RWPE2 (cell line): ENCODE measurements at regions not wholly inside any gene's neighbourhood (a gene's known extent, or its start where the extent isn't known, plus 50 kb on each side); places are given as distances from the start of the nearest gene placed in this dataset.

ENCODE experiments used
- ATAC-seq: fragments of 200-7000 bp; cut with Tn5 transposase; 3 replicates; pipeline ENCODE4 v1.9.1; 2021; ENCODE audit warnings: low read depth
- DNase-seq: peaks from one replicate; pipeline ENCODE4 v3.0.0-alpha.2; 2020; ENCODE audit warnings: low spot score
- H3K27ac ChIP-seq: fragments of 450-650 bp; 2 replicates; pipeline ENCODE4 v1.5.1; 2017; ENCODE audit warnings: mild to moderate bottlenecking; ENCODE audit not compliant: poor library complexity, severe bottlenecking
- H3K27me3 ChIP-seq: fragments of 250-450 bp; sonication (Bioruptor Pico); 2 replicates; pipeline ENCODE4 v1.5.1; 2021; ENCODE audit warnings: mild to moderate bottlenecking, moderate library complexity; ENCODE audit not compliant: insufficient read depth, poor library complexity, severe bottlenecking
- H3K36me3 ChIP-seq: fragments of 250-450 bp; sonication (Bioruptor Pico); 2 replicates; pipeline ENCODE4 v1.5.1; 2020; ENCODE audit warnings: low read depth, mild to moderate bottlenecking, moderate library complexity
- H3K4me1 ChIP-seq: fragments of 250-450 bp; sonication (Bioruptor Pico); 2 replicates; pipeline ENCODE4 v1.5.1; 2021; ENCODE audit warnings: mild to moderate bottlenecking, moderate library complexity; ENCODE audit not compliant: insufficient read depth, poor library complexity, severe bottlenecking
- H3K4me3 ChIP-seq: fragments of 250-450 bp; sonication (Bioruptor Pico); 2 replicates; pipeline ENCODE4 v1.5.1; 2021; ENCODE audit warnings: mild to moderate bottlenecking, moderate library complexity; ENCODE audit not compliant: severe bottlenecking
- H3K9me3 ChIP-seq: fragments of 250-450 bp; sonication (Bioruptor Pico); 2 replicates; pipeline ENCODE4 v1.5.1; 2021; ENCODE audit warnings: mild to moderate bottlenecking, moderate library complexity; ENCODE audit not compliant: severe bottlenecking
- TF ChIP-seq, protein P1 (sequence below): fragments of 450-650 bp; IDR thresholded peaks from one replicate; pipeline ENCODE4 v1.5.1; 2017; ENCODE audit warnings: mild to moderate bottlenecking, moderate library complexity; ENCODE audit not compliant: poor library complexity, severe bottlenecking

DNA sequence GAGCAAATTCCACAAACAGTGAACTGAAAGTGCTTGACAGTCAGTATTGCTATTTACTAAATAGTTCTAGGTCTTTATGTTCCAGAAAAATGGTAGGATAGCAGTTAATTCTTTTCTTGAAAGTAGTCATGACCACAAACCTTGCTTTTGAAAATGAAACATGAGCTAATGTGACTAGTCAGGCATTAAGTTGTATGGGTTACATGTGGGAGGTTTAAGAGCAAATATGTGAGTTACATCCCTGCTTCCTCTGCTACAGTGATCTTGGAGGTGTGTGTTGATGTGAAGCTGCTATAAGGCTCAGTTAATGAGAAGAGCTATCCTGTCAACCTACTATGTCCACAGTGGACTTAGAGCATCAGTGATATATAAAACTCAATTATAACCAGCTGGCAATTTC lies 741.6 kb downstream of the FSCB start:
- no peaks in the 10 kb centered on the region for H3K4me1 ChIP-seq
- TF ChIP-seq, protein P1, sequence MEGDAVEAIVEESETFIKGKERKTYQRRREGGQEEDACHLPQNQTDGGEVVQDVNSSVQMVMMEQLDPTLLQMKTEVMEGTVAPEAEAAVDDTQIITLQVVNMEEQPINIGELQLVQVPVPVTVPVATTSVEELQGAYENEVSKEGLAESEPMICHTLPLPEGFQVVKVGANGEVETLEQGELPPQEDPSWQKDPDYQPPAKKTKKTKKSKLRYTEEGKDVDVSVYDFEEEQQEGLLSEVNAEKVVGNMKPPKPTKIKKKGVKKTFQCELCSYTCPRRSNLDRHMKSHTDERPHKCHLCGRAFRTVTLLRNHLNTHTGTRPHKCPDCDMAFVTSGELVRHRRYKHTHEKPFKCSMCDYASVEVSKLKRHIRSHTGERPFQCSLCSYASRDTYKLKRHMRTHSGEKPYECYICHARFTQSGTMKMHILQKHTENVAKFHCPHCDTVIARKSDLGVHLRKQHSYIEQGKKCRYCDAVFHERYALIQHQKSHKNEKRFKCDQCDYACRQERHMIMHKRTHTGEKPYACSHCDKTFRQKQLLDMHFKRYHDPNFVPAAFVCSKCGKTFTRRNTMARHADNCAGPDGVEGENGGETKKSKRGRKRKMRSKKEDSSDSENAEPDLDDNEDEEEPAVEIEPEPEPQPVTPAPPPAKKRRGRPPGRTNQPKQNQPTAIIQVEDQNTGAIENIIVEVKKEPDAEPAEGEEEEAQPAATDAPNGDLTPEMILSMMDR = no peak
- H3K4me3 ChIP-seq = no peak overlapping the region
- no peak for DNase-seq
- no peak overlapping the region for H3K27ac ChIP-seq
- no peak for ATAC-seq
- H3K9me3 ChIP-seq = no peaks in the 10 kb centered on the region
- no peaks in the 10 kb centered on the region for H3K36me3 ChIP-seq
- no peaks in the 10 kb centered on the region for H3K27me3 ChIP-seq

DNA sequence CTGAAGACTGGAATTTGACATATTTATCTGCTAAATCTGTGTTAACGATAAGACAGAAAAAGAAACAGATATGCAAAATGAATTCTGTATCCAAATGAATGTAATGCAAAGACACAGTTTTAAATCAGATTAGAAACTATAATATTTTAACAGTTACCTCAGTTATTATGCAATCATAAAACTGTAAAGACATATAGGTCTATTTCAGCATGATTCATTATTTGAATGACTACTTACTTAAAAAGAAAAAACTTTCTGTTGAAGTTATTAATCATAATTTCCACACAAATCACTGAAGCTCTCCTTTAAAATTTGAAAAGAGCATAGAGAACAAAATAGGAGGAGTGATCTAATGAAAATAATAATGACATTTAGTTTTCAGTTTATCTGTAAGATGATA lies 742.6 kb downstream of the FSCB start:
- Histone ChIP-seq H3K9me3 (no peaks in the 10 kb centered on the region), H3K27me3 (no peaks in the 10 kb centered on the region), H3K27ac (no peak overlapping the region), H3K4me1 (no peaks in the 10 kb centered on the region), H3K4me3 (no peak overlapping the region), H3K36me3 (no peaks in the 10 kb centered on the region)
- DNase-seq = no peak
- no peak for ATAC-seq
- TF ChIP-seq, protein P1 = no peak

DNA sequence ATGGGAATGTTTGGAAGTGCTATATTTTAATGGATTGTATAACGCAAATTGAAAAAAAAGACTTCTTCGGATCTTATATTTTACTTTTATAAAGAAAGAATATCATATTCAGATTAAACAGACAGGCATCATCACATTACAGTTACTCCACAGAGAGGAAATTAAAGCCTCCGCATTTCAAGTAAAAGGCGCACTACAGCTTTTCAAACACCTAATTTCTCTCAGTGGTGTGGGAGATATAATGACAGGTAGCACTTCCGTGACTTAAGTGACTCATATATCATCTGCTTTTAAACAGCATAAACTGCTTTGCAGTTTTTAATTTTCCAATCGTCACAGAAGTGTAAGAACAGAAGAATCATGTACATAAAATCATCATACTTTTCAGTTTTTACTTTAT lies 751.4 kb downstream of the FSCB start:
- no peak overlapping the region for H3K4me3 ChIP-seq
- no peaks in the 10 kb centered on the region for H3K4me1 ChIP-seq
- DNase-seq = no peak

DNA sequence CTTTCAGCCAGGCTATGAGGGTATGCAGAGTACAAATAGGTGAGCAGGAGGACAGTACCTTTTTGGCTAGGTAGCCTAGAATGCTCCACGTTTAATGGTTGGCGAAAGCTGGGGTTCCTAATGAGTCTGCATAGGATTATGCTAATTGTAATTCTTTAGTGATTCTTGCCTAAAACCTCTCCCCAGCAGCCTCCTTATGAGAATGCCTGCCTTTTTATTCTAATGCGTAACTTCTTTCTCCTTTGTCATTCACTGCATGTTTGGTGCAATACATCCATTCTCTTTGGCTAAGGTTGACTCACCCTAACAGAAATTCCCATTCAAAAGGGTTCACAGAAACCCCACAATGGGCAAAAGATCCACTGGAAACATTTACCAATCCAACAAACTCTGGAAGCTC lies 752.2 kb downstream of the FSCB start:
- ATAC-seq (no peak), DNase-seq (no peak)
- TF ChIP-seq, protein P1 = no peak
- Histone ChIP-seq H3K27ac (no peak overlapping the region), H3K27me3 (peaks cover 9% of the 10 kb centered on the region), H3K4me3 (no peak overlapping the region), H3K4me1 (no peaks in the 10 kb centered on the region), H3K9me3 (peaks cover 3% of the 10 kb centered on the region), H3K36me3 (no peaks in the 10 kb centered on the region)

More for the DNA sequence above, 751.4 kb downstream of the FSCB start:
- TF ChIP-seq, protein P1 = no peak
- Histone ChIP-seq H3K9me3 (peaks cover 3% of the 10 kb centered on the region), H3K36me3 (no peaks in the 10 kb centered on the region), H3K27ac (no peak overlapping the region), H3K27me3 (peaks cover 9% of the 10 kb centered on the region)
- no peak for ATAC-seq

DNA sequence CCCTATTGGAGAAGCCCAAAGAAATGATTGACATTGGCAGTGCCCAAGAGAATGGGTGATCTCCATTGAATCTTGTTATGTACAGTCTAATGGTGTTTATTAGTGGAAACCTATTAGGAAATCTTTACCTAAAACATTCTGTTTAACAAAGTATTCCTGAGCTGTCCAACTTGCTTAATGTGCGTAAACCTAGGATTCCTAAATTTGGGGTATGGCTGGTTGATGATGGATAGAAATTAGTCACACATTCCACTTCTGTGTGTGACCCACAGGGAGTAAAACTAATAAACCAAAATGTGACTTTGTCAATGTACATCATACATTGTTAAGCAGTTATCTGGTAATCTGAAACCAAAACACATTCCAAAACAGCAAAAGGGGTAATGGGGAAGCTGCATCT lies 761.3 kb downstream of the FSCB start:
- Histone ChIP-seq H3K36me3 (no peaks in the 10 kb centered on the region), H3K4me1 (no peaks in the 10 kb centered on the region), H3K27ac (no peak overlapping the region), H3K4me3 (no peak overlapping the region), H3K27me3 (peaks cover 19% of the 10 kb centered on the region), H3K9me3 (no peaks in the 10 kb centered on the region)
- TF ChIP-seq, protein P1 = no peak
- ATAC-seq = no peak
- DNase-seq = no peak
